Right lobe of liver (tissue), 4 donors: ENCODE measurements at regions not wholly inside any gene's neighbourhood (a gene's known extent, or its start where the extent isn't known, plus 50 kb on each side); places are given as distances from the start of the nearest gene placed in this dataset.
"Not testable (repeated sequence)": the region's sequence is repeated elsewhere in the genome, so short reads cannot be mapped to it uniquely, and the experiment has no call there.

Experiments
- POLR2A ChIP-seq: fragments of 450-650 bp; IDR thresholded peaks from one replicate; pipeline ENCODE4 v1.6.1; 2017; ENCODE audit warnings: antibody characterized with exemption, mild to moderate bottlenecking
- TF ChIP-seq, protein P1 (sequence below), 4 donors: fragments of 200-600 bp in 3 of 4; fragments of 450-650 bp in 1 of 4; IDR thresholded peaks; one replicate each; pipeline versions ENCODE4 v1.5.1 to v1.8.0; 2016 to 2022; ENCODE audit warnings: antibody characterized with exemption in 4 of 4, mild to moderate bottlenecking in 2 of 4
- donor health status: DM: no; HTN: no; CAD: no.
- donor health status: DM: no; HTN: no; CAD: no.
- donor health status: DM: no; HTN: yes; CAD: no.

GRCh38 chr5:28389727-28390126, 1351.3 kb upstream of the CDH9 start:
- TF ChIP-seq, protein P1, sequence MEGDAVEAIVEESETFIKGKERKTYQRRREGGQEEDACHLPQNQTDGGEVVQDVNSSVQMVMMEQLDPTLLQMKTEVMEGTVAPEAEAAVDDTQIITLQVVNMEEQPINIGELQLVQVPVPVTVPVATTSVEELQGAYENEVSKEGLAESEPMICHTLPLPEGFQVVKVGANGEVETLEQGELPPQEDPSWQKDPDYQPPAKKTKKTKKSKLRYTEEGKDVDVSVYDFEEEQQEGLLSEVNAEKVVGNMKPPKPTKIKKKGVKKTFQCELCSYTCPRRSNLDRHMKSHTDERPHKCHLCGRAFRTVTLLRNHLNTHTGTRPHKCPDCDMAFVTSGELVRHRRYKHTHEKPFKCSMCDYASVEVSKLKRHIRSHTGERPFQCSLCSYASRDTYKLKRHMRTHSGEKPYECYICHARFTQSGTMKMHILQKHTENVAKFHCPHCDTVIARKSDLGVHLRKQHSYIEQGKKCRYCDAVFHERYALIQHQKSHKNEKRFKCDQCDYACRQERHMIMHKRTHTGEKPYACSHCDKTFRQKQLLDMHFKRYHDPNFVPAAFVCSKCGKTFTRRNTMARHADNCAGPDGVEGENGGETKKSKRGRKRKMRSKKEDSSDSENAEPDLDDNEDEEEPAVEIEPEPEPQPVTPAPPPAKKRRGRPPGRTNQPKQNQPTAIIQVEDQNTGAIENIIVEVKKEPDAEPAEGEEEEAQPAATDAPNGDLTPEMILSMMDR (IDR thresholded peaks at IDR 0.05) = not testable (repeated sequence)
- TF ChIP-seq POLR2A = not testable (repeated sequence)
